WTC11 (cell line): ENCODE measurements at regions not wholly inside any gene's neighbourhood (a gene's known extent, or its start where the extent isn't known, plus 50 kb on each side); places are given as distances from the start of the nearest gene placed in this dataset.

ENCODE experiments used
- NFYB ChIP-seq: sonication (generic); formaldehyde crosslinking; conservative IDR thresholded peaks from 2 replicates; pipeline ENCODE4 v1.8.0; 2022; ENCODE audit warnings: low read depth, missing genetic modification reagents
- RELA ChIP-seq: sonication (generic); formaldehyde crosslinking; IDR thresholded peaks from 2 replicates; pipeline ENCODE4 v1.8.1; 2022; ENCODE audit warnings: missing genetic modification reagents, mild to moderate bottlenecking, borderline replicate concordance
- TF ChIP-seq, protein P1 (sequence below): sonication (generic); formaldehyde crosslinking; IDR thresholded peaks from 2 replicates; pipeline ENCODE4 v1.8.0; 2022; ENCODE audit warnings: missing genetic modification reagents
- TF ChIP-seq, protein P2 (sequence below): sonication (generic); formaldehyde crosslinking; IDR thresholded peaks from 2 replicates; pipeline ENCODE4 v1.8.1; 2022; ENCODE audit warnings: missing genetic modification reagents, borderline replicate concordance
- TF ChIP-seq, protein P3 (sequence below): sonication (generic); formaldehyde crosslinking; IDR thresholded peaks from 2 replicates; pipeline ENCODE4 v1.8.0; 2022; ENCODE audit warnings: mild to moderate bottlenecking, missing genetic modification reagents
- TF ChIP-seq, protein P4 (sequence below): fragments of 200-600 bp; IDR thresholded peaks from 2 replicates; pipeline ENCODE4 v1.8.0; 2022; ENCODE audit warnings: antibody characterized with exemption

- no peak for TF ChIP-seq NFYB (CRISPR knock-in tag)
- TF ChIP-seq, protein P1, sequence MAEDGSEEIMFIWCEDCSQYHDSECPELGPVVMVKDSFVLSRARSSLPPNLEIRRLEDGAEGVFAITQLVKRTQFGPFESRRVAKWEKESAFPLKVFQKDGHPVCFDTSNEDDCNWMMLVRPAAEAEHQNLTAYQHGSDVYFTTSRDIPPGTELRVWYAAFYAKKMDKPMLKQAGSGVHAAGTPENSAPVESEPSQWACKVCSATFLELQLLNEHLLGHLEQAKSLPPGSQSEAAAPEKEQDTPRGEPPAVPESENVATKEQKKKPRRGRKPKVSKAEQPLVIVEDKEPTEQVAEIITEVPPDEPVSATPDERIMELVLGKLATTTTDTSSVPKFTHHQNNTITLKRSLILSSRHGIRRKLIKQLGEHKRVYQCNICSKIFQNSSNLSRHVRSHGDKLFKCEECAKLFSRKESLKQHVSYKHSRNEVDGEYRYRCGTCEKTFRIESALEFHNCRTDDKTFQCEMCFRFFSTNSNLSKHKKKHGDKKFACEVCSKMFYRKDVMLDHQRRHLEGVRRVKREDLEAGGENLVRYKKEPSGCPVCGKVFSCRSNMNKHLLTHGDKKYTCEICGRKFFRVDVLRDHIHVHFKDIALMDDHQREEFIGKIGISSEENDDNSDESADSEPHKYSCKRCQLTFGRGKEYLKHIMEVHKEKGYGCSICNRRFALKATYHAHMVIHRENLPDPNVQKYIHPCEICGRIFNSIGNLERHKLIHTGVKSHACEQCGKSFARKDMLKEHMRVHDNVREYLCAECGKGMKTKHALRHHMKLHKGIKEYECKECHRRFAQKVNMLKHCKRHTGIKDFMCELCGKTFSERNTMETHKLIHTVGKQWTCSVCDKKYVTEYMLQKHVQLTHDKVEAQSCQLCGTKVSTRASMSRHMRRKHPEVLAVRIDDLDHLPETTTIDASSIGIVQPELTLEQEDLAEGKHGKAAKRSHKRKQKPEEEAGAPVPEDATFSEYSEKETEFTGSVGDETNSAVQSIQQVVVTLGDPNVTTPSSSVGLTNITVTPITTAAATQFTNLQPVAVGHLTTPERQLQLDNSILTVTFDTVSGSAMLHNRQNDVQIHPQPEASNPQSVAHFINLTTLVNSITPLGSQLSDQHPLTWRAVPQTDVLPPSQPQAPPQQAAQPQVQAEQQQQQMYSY (CRISPR knock-in tag) = no peak
- TF ChIP-seq, protein P2, sequence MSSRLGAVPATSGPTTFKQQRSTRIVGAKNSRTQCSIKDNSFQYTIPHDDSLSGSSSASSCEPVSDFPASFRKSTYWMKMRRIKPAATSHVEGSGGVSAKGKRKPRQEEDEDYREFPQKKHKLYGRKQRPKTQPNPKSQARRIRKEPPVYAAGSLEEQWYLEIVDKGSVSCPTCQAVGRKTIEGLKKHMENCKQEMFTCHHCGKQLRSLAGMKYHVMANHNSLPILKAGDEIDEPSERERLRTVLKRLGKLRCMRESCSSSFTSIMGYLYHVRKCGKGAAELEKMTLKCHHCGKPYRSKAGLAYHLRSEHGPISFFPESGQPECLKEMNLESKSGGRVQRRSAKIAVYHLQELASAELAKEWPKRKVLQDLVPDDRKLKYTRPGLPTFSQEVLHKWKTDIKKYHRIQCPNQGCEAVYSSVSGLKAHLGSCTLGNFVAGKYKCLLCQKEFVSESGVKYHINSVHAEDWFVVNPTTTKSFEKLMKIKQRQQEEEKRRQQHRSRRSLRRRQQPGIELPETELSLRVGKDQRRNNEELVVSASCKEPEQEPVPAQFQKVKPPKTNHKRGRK = no peak
- TF ChIP-seq, protein P3, sequence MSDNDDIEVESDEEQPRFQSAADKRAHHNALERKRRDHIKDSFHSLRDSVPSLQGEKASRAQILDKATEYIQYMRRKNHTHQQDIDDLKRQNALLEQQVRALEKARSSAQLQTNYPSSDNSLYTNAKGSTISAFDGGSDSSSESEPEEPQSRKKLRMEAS = no peak
- no peak for TF ChIP-seq RELA (CRISPR knock-in tag)
- TF ChIP-seq, protein P4, sequence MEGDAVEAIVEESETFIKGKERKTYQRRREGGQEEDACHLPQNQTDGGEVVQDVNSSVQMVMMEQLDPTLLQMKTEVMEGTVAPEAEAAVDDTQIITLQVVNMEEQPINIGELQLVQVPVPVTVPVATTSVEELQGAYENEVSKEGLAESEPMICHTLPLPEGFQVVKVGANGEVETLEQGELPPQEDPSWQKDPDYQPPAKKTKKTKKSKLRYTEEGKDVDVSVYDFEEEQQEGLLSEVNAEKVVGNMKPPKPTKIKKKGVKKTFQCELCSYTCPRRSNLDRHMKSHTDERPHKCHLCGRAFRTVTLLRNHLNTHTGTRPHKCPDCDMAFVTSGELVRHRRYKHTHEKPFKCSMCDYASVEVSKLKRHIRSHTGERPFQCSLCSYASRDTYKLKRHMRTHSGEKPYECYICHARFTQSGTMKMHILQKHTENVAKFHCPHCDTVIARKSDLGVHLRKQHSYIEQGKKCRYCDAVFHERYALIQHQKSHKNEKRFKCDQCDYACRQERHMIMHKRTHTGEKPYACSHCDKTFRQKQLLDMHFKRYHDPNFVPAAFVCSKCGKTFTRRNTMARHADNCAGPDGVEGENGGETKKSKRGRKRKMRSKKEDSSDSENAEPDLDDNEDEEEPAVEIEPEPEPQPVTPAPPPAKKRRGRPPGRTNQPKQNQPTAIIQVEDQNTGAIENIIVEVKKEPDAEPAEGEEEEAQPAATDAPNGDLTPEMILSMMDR = no peak
Observed at GRCh38 chr4:186887291-186887700, 163.6 kb upstream of the FAT1 start.
